H9 (cell line): ENCODE measurements at regions not wholly inside any gene's neighbourhood (a gene's known extent, or its start where the extent isn't known, plus 50 kb on each side); places are given as distances from the start of the nearest gene placed in this dataset.

Experiments used
- DNase-seq: peaks from one replicate; pipeline ENCODE4 v3.0.0-alpha.2; 2017
- H2AFZ ChIP-seq: one replicate; pipeline ENCODE4 v1.6.1; 2013; ENCODE audit warnings: mild to moderate bottlenecking, low read length, control low read depth, moderate library complexity
- H2AK5ac ChIP-seq: 2 replicates; pipeline ENCODE4 v1.6.1; 2013; ENCODE audit warnings: low read length, control low read depth, mixed read lengths; ENCODE audit not compliant: insufficient read length
- H2BK120ac ChIP-seq: one replicate; pipeline ENCODE4 v1.6.1; 2013; ENCODE audit warnings: low read depth, mild to moderate bottlenecking, low read length, control low read depth, inconsistent platforms; ENCODE audit not compliant: poor library complexity, severe bottlenecking
- H2BK12ac ChIP-seq: 2 replicates; pipeline ENCODE4 v1.6.1; 2013; ENCODE audit warnings: low read length, control low read depth, mixed read lengths, low read depth; ENCODE audit not compliant: insufficient read length
- H2BK15ac ChIP-seq: 2 replicates; pipeline ENCODE4 v1.6.1; 2013; ENCODE audit warnings: low read depth, low read length, control low read depth
- H2BK20ac ChIP-seq: one replicate; pipeline ENCODE4 v1.6.1; 2013; ENCODE audit warnings: low read depth, mild to moderate bottlenecking, low read length, control low read depth, inconsistent platforms; ENCODE audit not compliant: poor library complexity, severe bottlenecking
- H2BK5ac ChIP-seq: 2 replicates; pipeline ENCODE4 v1.6.1; 2013; ENCODE audit warnings: low read length, control low read depth, mixed read lengths; ENCODE audit not compliant: insufficient read length
- H3K14ac ChIP-seq: 2 replicates; pipeline ENCODE4 v1.6.1; 2013; ENCODE audit warnings: low read length, control low read depth; ENCODE audit not compliant: insufficient read depth
- H3K18ac ChIP-seq: 2 replicates; pipeline ENCODE4 v1.6.1; 2013; ENCODE audit warnings: low read depth, mild to moderate bottlenecking, mixed read lengths, low read length, control low read depth; ENCODE audit not compliant: insufficient read length
- H3K23ac ChIP-seq: 2 replicates; pipeline ENCODE4 v1.6.1; 2013; ENCODE audit warnings: low read length, control low read depth, mixed read lengths, low read depth; ENCODE audit not compliant: insufficient read length
- H3K23me2 ChIP-seq: 2 replicates; pipeline ENCODE4 v1.6.1; 2013; ENCODE audit warnings: low read depth, mild to moderate bottlenecking, mixed read lengths, low read length, control low read depth; ENCODE audit not compliant: insufficient read length, poor library complexity, severe bottlenecking
- H3K27ac ChIP-seq: 2 replicates; pipeline ENCODE4 v1.5.1; 2013; ENCODE audit warnings: low read length, control low read depth, mixed read lengths, low read depth; ENCODE audit not compliant: insufficient read length
- H3K27me3 ChIP-seq: 2 replicates; pipeline ENCODE4 v1.6.1; 2013; ENCODE audit warnings: low read length, control low read depth, inconsistent platforms; ENCODE audit not compliant: insufficient read depth
- H3K4ac ChIP-seq: 2 replicates; pipeline ENCODE4 v1.6.1; 2013; ENCODE audit warnings: low read depth, mild to moderate bottlenecking, control low read depth, inconsistent platforms, low read length, moderate library complexity
- H3K4me1 ChIP-seq: 2 replicates; pipeline ENCODE4 v1.6.1; 2013; ENCODE audit warnings: low read length, control low read depth, inconsistent platforms; ENCODE audit not compliant: insufficient read depth
- H3K4me2 ChIP-seq: 2 replicates; pipeline ENCODE4 v1.6.1; 2013; ENCODE audit warnings: low read length, control low read depth, mixed read lengths; ENCODE audit not compliant: insufficient read length, insufficient read depth
- H3K56ac ChIP-seq: 2 replicates; pipeline ENCODE4 v1.6.1; 2013; ENCODE audit warnings: low read depth, mild to moderate bottlenecking, mixed read lengths, low read length, control low read depth; ENCODE audit not compliant: insufficient read length
- H3K79me1 ChIP-seq: 2 replicates; pipeline ENCODE4 v1.6.1; 2013; ENCODE audit warnings: low read depth, mild to moderate bottlenecking, moderate library complexity, low read length, control low read depth, inconsistent platforms; ENCODE audit not compliant: insufficient read depth, poor library complexity, severe bottlenecking
- H3K79me2 ChIP-seq: 2 replicates; pipeline ENCODE4 v1.6.1; 2013; ENCODE audit warnings: low read length, control low read depth, inconsistent platforms; ENCODE audit not compliant: insufficient read depth
- H3K9ac ChIP-seq: 2 replicates; pipeline ENCODE4 v1.6.1; 2013; ENCODE audit warnings: low read length, control low read depth, mixed read lengths; ENCODE audit not compliant: insufficient read length; ENCODE audit errors: extremely low read depth
- H3K9me3 ChIP-seq: one replicate; pipeline ENCODE4 v1.6.1; 2013; ENCODE audit warnings: low read depth, low read length, inconsistent platforms; ENCODE audit not compliant: control insufficient read depth
- H3T11ph ChIP-seq: one replicate; pipeline ENCODE4 v1.6.1; 2013; ENCODE audit warnings: mild to moderate bottlenecking, low read length, control low read depth, inconsistent platforms
- H4K20me1 ChIP-seq: one replicate; pipeline ENCODE4 v1.6.1; 2013; ENCODE audit not compliant: control insufficient read depth, insufficient read length, insufficient read depth
- H4K5ac ChIP-seq: 2 replicates; pipeline ENCODE4 v1.6.1; 2013; ENCODE audit warnings: low read depth, mild to moderate bottlenecking, mixed read lengths, low read length, control low read depth; ENCODE audit not compliant: insufficient read length
- H4K8ac ChIP-seq: replicated peaks from 2 replicates; pipeline ENCODE4 v1.6.1; 2013; ENCODE audit warnings: low read length, control low read depth, mixed read lengths, low read depth; ENCODE audit not compliant: insufficient read length
- H4K91ac ChIP-seq: 2 replicates; pipeline ENCODE4 v1.6.1; 2013; ENCODE audit warnings: low read depth, mild to moderate bottlenecking, moderate library complexity, mixed read lengths, low read length, control low read depth; ENCODE audit not compliant: insufficient read length
- H3K27ac Mint-ChIP-seq, 3 experiments: 2 replicates in 2 of 3; 3 replicates in 1 of 3; pipeline ENCODE4 v1.8.0; 2020 to 2021; ENCODE audit warnings: mixed read lengths in 3 of 3, mild to moderate bottlenecking in 1 of 3, moderate library complexity in 1 of 3
- H3K27me3 Mint-ChIP-seq: 2 replicates; pipeline ENCODE4 v1.8.0; 2021; ENCODE audit warnings: low read depth, mild to moderate bottlenecking, moderate library complexity, mixed read lengths
- H3K36me3 Mint-ChIP-seq, 3 experiments: 2 replicates in 2 of 3; 3 replicates in 1 of 3; pipeline ENCODE4 v1.8.0; 2020 to 2021; ENCODE audit warnings: low read depth in 3 of 3, mixed read lengths in 3 of 3; ENCODE audit not compliant: insufficient read depth in 1 of 3
- H3K4me1 Mint-ChIP-seq, 2 experiments: 2 replicates each; pipeline ENCODE4 v1.8.0; 2020; ENCODE audit warnings: mixed read lengths in 2 of 2
- H3K4me3 Mint-ChIP-seq, 2 experiments: 2 replicates in 1 of 2; 3 replicates in 1 of 2; pipeline ENCODE4 v1.8.0; 2020 to 2021; ENCODE audit warnings: mild to moderate bottlenecking in 2 of 2, mixed read lengths in 2 of 2, moderate library complexity in 1 of 2
- H3K9me3 Mint-ChIP-seq, 2 experiments: 2 replicates in 1 of 2; 3 replicates in 1 of 2; pipeline ENCODE4 v1.8.0; 2020; ENCODE audit warnings: mild to moderate bottlenecking in 2 of 2, mixed read lengths in 2 of 2, moderate library complexity in 1 of 2
- WGBS: extraction: QIAGEN DNeasy Blood & Tissue Kit; methylation state at CpG from one replicate; pipeline ENCODE4 v1.1.7; 2013; ENCODE audit warnings: missing lambda C conversion rate, low lambda C conversion rate, mixed read lengths; ENCODE audit not compliant: insufficient read length; ENCODE audit errors: extremely low coverage; 5-methylcytosine and 5-hydroxymethylcytosine counted together
- TF ChIP-seq, protein P1 (sequence below): fragments of 200-600 bp; sonication (generic); conservative IDR thresholded peaks from 3 replicates; pipeline ENCODE4 v1.8.0; 2021; ENCODE audit warnings: antibody characterized with exemption, mild to moderate bottlenecking

DNA sequence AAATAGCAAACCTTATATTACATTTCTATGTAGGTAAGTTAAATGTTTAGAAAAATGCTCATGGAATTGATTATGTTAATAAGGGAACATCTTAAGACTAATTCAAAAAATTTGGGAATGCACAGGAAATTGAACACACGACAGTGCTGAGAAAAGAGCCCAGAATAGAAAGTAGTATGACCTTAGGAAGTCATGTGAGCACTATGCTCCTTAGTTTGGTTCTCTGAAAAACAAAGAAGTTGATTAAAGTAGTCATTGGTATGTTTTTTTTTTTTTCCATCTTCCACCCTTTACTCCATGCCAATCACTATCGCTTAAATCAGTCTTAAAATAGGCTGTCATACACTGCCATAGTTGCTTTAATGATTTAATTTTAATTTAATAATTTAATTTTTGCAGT lies 242.9 kb downstream of the ANKRD7 start:
- no peaks in the 10 kb centered on the region for H3K36me3 Mint-ChIP-seq
- Histone ChIP-seq H3K4me1 (no peaks in the 10 kb centered on the region; the same call in 1 of the 2 replicates), H3K79me1 (no peaks in the 10 kb centered on the region), H2AK5ac (no peak overlapping the region), H3K9me3 (no peaks in the 10 kb centered on the region), H4K91ac (no peak overlapping the region), H3K23ac (no peak overlapping the region), H2BK5ac (no peak overlapping the region), H3K18ac (no peak overlapping the region), H3K79me2 (no peaks in the 10 kb centered on the region), H2AFZ (no peak overlapping the region), H3K27ac (no peak overlapping the region), H2BK15ac (no peak overlapping the region), H3K14ac (no peak overlapping the region), H2BK120ac (no peak overlapping the region), H3K27me3 (no peaks in the 10 kb centered on the region), H4K8ac (no peak overlapping the region), H3K4me2 (no peak overlapping the region), H2BK12ac (no peak overlapping the region), H3K9ac (no peak overlapping the region), H3K56ac (no peak overlapping the region), H4K20me1 (no peaks in the 10 kb centered on the region), H3T11ph (no peak overlapping the region), H4K5ac (no peak overlapping the region), H3K23me2 (no peaks in the 10 kb centered on the region), H2BK20ac (no peak overlapping the region), H3K4ac (no peak overlapping the region)
- H3K4me3 Mint-ChIP-seq, result no peak overlapping the region
- peaks cover 4% of the 10 kb centered on the region in 2 experiments; a peak in 3 of 4 replicates for H3K4me1 Mint-ChIP-seq
- no peaks in the 10 kb centered on the region for H3K9me3 Mint-ChIP-seq
- DNase-seq, result no peak
- no CpG with 5 or more reads among the region's 2 CpGs for WGBS
- H3K27ac Mint-ChIP-seq, result no peak overlapping the region
- TF ChIP-seq, protein P1, sequence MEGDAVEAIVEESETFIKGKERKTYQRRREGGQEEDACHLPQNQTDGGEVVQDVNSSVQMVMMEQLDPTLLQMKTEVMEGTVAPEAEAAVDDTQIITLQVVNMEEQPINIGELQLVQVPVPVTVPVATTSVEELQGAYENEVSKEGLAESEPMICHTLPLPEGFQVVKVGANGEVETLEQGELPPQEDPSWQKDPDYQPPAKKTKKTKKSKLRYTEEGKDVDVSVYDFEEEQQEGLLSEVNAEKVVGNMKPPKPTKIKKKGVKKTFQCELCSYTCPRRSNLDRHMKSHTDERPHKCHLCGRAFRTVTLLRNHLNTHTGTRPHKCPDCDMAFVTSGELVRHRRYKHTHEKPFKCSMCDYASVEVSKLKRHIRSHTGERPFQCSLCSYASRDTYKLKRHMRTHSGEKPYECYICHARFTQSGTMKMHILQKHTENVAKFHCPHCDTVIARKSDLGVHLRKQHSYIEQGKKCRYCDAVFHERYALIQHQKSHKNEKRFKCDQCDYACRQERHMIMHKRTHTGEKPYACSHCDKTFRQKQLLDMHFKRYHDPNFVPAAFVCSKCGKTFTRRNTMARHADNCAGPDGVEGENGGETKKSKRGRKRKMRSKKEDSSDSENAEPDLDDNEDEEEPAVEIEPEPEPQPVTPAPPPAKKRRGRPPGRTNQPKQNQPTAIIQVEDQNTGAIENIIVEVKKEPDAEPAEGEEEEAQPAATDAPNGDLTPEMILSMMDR, result no peak
- H3K27me3 Mint-ChIP-seq, result no peaks in the 10 kb centered on the region
